Liver (tissue), 8 donors: ENCODE measurements at regions not wholly inside any gene's neighbourhood (a gene's known extent, or its start where the extent isn't known, plus 50 kb on each side); places are given as distances from the start of the nearest gene placed in this dataset.

ENCODE experiments used
- DNase-seq: peaks from one replicate; pipeline ENCODE4 v3.0.0-alpha.2; 2017; ENCODE audit warnings: low spot score
- H3K27ac ChIP-seq, 2 donors: one replicate each; pipeline ENCODE4 v1.7.0; 2013; ENCODE audit warnings: inconsistent platforms in 2 of 2, low read length in 2 of 2, control low read depth in 1 of 2, low read depth in 1 of 2, mild to moderate bottlenecking in 1 of 2
- H3K27me3 ChIP-seq, 4 donors: one replicate each; pipeline versions ENCODE4 v1.6.1 to v1.7.0; 2013; ENCODE audit warnings: low read length in 3 of 4, inconsistent platforms in 1 of 4, mild to moderate bottlenecking in 1 of 4, moderate library complexity in 1 of 4; ENCODE audit not compliant: control insufficient read depth in 4 of 4, insufficient read depth in 4 of 4
- H3K36me3 ChIP-seq, 4 donors: one replicate each; pipeline versions ENCODE4 v1.6.1 to v1.7.0; 2013; ENCODE audit warnings: low read length in 3 of 4, mild to moderate bottlenecking in 3 of 4, low read depth in 1 of 4, moderate library complexity in 1 of 4; ENCODE audit not compliant: control insufficient read depth in 4 of 4, insufficient read depth in 3 of 4
- H3K4me1 ChIP-seq, 4 donors: one replicate each; pipeline versions ENCODE4 v1.6.1 to v1.7.0; 2013; ENCODE audit warnings: low read length in 3 of 4, mild to moderate bottlenecking in 3 of 4, moderate library complexity in 1 of 4; ENCODE audit not compliant: control insufficient read depth in 4 of 4, insufficient read depth in 4 of 4
- H3K4me3 ChIP-seq, 3 donors: one replicate each; pipeline versions ENCODE4 v1.6.1 to v1.7.0; 2013; ENCODE audit warnings: low read length in 3 of 3, control low read depth in 1 of 3, low read depth in 1 of 3, mild to moderate bottlenecking in 1 of 3
- H3K9ac ChIP-seq, 2 donors: one replicate each; pipeline ENCODE4 v1.7.0; 2013; ENCODE audit warnings: low read length in 2 of 2, mild to moderate bottlenecking in 2 of 2, moderate library complexity in 2 of 2, control low read depth in 1 of 2, low read depth in 1 of 2
- H3K9me3 ChIP-seq, 4 donors: one replicate each; pipeline versions ENCODE4 v1.6.1 to v1.7.0; 2013; ENCODE audit warnings: low read length in 3 of 4; ENCODE audit not compliant: control insufficient read depth in 4 of 4
- CTCF ChIP-seq: fragments of 150-350 bp; IDR thresholded peaks from 2 replicates; pipeline ENCODE4 v1.5.1; 2017; ENCODE audit warnings: improper control_type of control experiment, low read depth, low read length; ENCODE audit not compliant: missing input control
- EGR1 ChIP-seq, 2 donors: IDR thresholded peaks; 2 replicates each; pipeline ENCODE4 v1.6.1; 2016 to 2018; ENCODE audit warnings: antibody characterized with exemption in 2 of 2, low read depth in 2 of 2
- FOXA1 ChIP-seq: IDR thresholded peaks from 2 replicates; pipeline ENCODE4 v1.6.1; 2016; ENCODE audit warnings: antibody characterized with exemption
- FOXA2 ChIP-seq: IDR thresholded peaks from 2 replicates; pipeline ENCODE4 v1.6.1; 2016; ENCODE audit warnings: antibody characterized with exemption
- GABPA ChIP-seq, 2 donors: IDR thresholded peaks in 1 of 2; conservative IDR thresholded peaks in 1 of 2; 2 replicates each; pipeline ENCODE4 v1.6.1; 2016; ENCODE audit warnings: antibody characterized with exemption in 2 of 2, mild to moderate bottlenecking in 1 of 2, moderate library complexity in 1 of 2
- HNF4A ChIP-seq, 2 donors: conservative IDR thresholded peaks; 2 replicates each; pipeline ENCODE4 v1.6.1; 2016; ENCODE audit warnings: antibody characterized with exemption in 2 of 2, mild to moderate bottlenecking in 2 of 2
- HNF4G ChIP-seq: IDR thresholded peaks from 2 replicates; pipeline ENCODE4 v1.6.1; 2016; ENCODE audit warnings: antibody characterized with exemption
- JUND ChIP-seq, 2 donors: IDR thresholded peaks; 2 replicates each; pipeline ENCODE4 v1.6.1; 2016; ENCODE audit warnings: antibody characterized with exemption in 2 of 2
- MAX ChIP-seq: IDR thresholded peaks from 2 replicates; pipeline ENCODE4 v1.6.1; 2016; ENCODE audit warnings: antibody characterized with exemption
- NR2F2 ChIP-seq: IDR thresholded peaks from 2 replicates; pipeline ENCODE4 v1.6.1; 2016; ENCODE audit warnings: antibody characterized with exemption
- RAD21 ChIP-seq, 2 donors: IDR thresholded peaks; 2 replicates each; pipeline ENCODE4 v1.6.1; 2016; ENCODE audit warnings: antibody characterized with exemption in 2 of 2, mild to moderate bottlenecking in 2 of 2
- REST ChIP-seq: IDR thresholded peaks from 2 replicates; pipeline ENCODE4 v1.6.1; 2016; ENCODE audit warnings: antibody characterized with exemption, mild to moderate bottlenecking
- RXRA ChIP-seq, 2 donors: IDR thresholded peaks; 2 replicates each; pipeline ENCODE4 v1.6.1; 2017 to 2018; ENCODE audit warnings: antibody characterized with exemption in 2 of 2, mild to moderate bottlenecking in 1 of 2
- SP1 ChIP-seq: IDR thresholded peaks from 2 replicates; pipeline ENCODE4 v1.6.1; 2018; ENCODE audit warnings: antibody characterized with exemption, mild to moderate bottlenecking
- TAF1 ChIP-seq: conservative IDR thresholded peaks from 2 replicates; pipeline ENCODE4 v1.6.1; 2016; ENCODE audit warnings: antibody characterized with exemption, mild to moderate bottlenecking
- YY1 ChIP-seq: IDR thresholded peaks from 2 replicates; pipeline ENCODE4 v1.6.1; 2016; ENCODE audit warnings: antibody characterized with exemption, mild to moderate bottlenecking
- ZBTB33 ChIP-seq: IDR thresholded peaks from 2 replicates; pipeline ENCODE4 v1.6.1; 2016; ENCODE audit warnings: antibody characterized with exemption
- WGBS: extraction: QIAGEN DNeasy Blood & Tissue Kit; methylation state at CpG from one replicate; pipeline ENCODE4 v1.1.7; 2013; 5-methylcytosine and 5-hydroxymethylcytosine counted together
- TF ChIP-seq, protein P1 (sequence below): IDR thresholded peaks from 2 replicates; pipeline ENCODE4 v1.6.1; 2016; ENCODE audit warnings: antibody characterized with exemption
- donor health status: healthy.
- donor health status: healthy.
- donor health status: healthy.
- donor health status: healthy.
- donor health status: healthy.

GRCh38 chr18:30625961-30626360 lies 416.6 kb downstream of the DSC3 start:
- TF ChIP-seq FOXA2 (no peak), RXRA (IDR thresholded peaks at IDR 0.05) (no peak), RAD21 (IDR thresholded peaks at IDR 0.05) (no peak), MAX (no peak), HNF4A (conservative IDR thresholded peaks at IDR 0.05) (no peak), YY1 (no peak), CTCF (no peak), REST (no peak), FOXA1 (no peak), TAF1 (no peak), SP1 (no peak), ZBTB33 (no peak), NR2F2 (no peak)
- TF ChIP-seq, protein P1, sequence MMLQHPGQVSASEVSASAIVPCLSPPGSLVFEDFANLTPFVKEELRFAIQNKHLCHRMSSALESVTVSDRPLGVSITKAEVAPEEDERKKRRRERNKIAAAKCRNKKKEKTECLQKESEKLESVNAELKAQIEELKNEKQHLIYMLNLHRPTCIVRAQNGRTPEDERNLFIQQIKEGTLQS: no peak
- H3K9ac ChIP-seq: no peak overlapping the region
- H3K27me3 ChIP-seq: no peaks in the 10 kb centered on the region
- DNase-seq: no peak
- H3K9me3 ChIP-seq: peaks cover 0 to 4% (median 1%) of the 10 kb centered on the region in 4 donors
- H3K4me1 ChIP-seq: no peaks in the 10 kb centered on the region
- H3K36me3 ChIP-seq: no peaks in the 10 kb centered on the region
- no peak overlapping the region for H3K4me3 ChIP-seq
- H3K27ac ChIP-seq: no peak overlapping the region
- WGBS: 73% methylated on average over 3 of the region's 3 CpGs

GRCh38 chr18:30623401-30624065 lies 419.0 kb downstream of the DSC3 start:
- Histone ChIP-seq H3K9me3 (peaks cover 0 to 2% (median 0%) of the 10 kb centered on the region in 4 donors), H3K36me3 (no peaks in the 10 kb centered on the region), H3K9ac (no peak overlapping the region), H3K27ac (no peak overlapping the region), H3K4me3 (no peak overlapping the region), H3K27me3 (no peaks in the 10 kb centered on the region), H3K4me1 (no peaks in the 10 kb centered on the region)
- 49% methylated on average over 5 of the region's 5 CpGs for WGBS
- DNase-seq: no peak
- TF ChIP-seq, protein P1: no peak
- TF ChIP-seq GABPA (IDR thresholded peaks at IDR 0.05 in 1 of 2, conservative IDR thresholded peaks at IDR 0.05 in 1 of 2) (no peak), RAD21 (IDR thresholded peaks at IDR 0.05) (no peak), SP1 (no peak), HNF4G (no peak), REST (no peak), TAF1 (no peak), YY1 (no peak), FOXA1 (no peak), NR2F2 (no peak), RXRA (IDR thresholded peaks at IDR 0.05) (no peak), HNF4A (conservative IDR thresholded peaks at IDR 0.05) (no peak), FOXA2 (no peak), JUND (IDR thresholded peaks at IDR 0.05) (no peak), EGR1 (IDR thresholded peaks at IDR 0.05; ENCODE audit: low read depth in 2 of 2) (no peak)
